ENCODE measurements at regions not wholly inside any gene's neighbourhood (a gene's known extent, or its start where the extent isn't known, plus 50 kb on each side); places are given as distances from the start of the nearest gene placed in this dataset.

- no peak overlapping the region for H3K4me3 ChIP-seq (ENCODE audit: low read depth, low read length)
Observed at GRCh38 chr2:174669336-174669735, 71.7 kb upstream of the WIPF1 start.

DNA sequence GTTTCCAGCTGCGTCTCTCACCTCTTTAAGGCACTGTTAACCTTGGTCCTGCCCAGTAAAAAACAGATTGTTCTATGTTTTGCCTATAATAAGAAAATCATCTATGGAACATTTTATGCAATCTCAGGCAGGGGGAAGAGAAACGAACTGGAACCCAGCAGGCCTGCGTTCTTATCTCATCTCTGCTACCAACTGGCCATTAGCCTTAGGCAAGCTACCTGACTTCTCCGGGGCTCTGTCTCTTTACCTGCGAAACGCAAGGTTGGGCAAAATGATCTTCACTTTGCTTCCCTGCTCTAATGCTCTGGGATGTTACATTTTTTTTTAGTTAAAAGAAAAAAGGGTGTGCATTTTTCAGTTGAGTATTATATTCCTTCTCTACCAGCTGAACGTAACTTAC, 70.5 kb upstream of the WIPF1 start:
- no peak overlapping the region for H3K4me3 ChIP-seq (ENCODE audit: low read depth, low read length)

GRCh38 chr2:174667250-174667860, 69.8 kb upstream of the WIPF1 start:
- H3K4me3 ChIP-seq (ENCODE audit: low read depth, low read length) = no peak overlapping the region

DNA sequence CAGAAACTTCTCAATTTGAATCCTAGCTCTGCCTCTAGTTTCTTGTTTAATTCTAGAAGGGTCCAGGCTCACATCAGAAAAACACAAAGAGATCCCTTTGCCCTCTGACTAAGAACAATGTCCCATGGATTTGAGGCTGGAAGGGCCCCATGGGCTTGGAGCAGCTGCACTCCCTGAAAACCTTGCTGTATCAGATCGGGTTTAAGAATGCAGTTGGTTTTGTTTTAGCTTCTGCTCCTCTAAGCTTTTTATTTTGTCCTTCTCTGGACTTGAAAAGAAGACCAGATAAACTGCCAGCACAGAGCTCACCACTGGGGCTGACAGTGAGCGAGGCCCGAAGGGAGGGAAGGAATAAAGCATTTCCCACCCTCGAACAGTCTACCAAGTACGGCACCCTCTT, 69.2 kb upstream of the WIPF1 start:
- H3K4me3 ChIP-seq (ENCODE audit: low read depth, low read length) = no peak overlapping the region

- no peak overlapping the region for H3K4me3 ChIP-seq (ENCODE audit: low read depth, low read length)
Observed at GRCh38 chr2:174666312-174666711, 68.7 kb upstream of the WIPF1 start.

GRCh38 chr2:174664084-174664759, 66.6 kb upstream of the WIPF1 start:
- H3K4me3 ChIP-seq (ENCODE audit: low read depth, low read length) = no peak overlapping the region

GRCh38 chr2:174663550-174663949, 65.9 kb upstream of the WIPF1 start:
- H3K4me3 ChIP-seq (ENCODE audit: low read depth, low read length) = no peak overlapping the region

GRCh38 chr2:174662859-174663258, 65.3 kb upstream of the WIPF1 start:
- H3K4me3 ChIP-seq (ENCODE audit: low read depth, low read length) = no peak overlapping the region

DNA sequence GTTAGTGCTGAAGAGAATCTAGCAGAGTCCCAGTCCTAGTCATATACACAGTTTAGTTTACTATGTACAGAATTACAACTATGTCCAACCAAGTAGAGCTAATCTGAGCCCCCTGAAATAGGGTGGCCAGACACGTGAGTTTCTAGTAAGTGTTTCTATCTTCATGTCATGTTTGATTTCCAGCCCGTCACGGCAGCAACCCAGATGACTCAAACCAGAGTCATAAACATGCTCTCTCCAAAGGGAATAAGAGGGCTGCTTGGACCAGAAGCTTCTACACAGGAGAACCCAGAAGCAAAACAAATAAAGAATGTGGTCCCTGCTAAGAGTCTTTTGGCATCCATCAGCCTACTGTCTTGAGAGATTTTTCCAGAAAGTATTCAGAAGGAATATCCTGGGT, 64.9 kb upstream of the WIPF1 start:
- H3K4me3 ChIP-seq (ENCODE audit: low read depth, low read length) = no peak overlapping the region

DNA sequence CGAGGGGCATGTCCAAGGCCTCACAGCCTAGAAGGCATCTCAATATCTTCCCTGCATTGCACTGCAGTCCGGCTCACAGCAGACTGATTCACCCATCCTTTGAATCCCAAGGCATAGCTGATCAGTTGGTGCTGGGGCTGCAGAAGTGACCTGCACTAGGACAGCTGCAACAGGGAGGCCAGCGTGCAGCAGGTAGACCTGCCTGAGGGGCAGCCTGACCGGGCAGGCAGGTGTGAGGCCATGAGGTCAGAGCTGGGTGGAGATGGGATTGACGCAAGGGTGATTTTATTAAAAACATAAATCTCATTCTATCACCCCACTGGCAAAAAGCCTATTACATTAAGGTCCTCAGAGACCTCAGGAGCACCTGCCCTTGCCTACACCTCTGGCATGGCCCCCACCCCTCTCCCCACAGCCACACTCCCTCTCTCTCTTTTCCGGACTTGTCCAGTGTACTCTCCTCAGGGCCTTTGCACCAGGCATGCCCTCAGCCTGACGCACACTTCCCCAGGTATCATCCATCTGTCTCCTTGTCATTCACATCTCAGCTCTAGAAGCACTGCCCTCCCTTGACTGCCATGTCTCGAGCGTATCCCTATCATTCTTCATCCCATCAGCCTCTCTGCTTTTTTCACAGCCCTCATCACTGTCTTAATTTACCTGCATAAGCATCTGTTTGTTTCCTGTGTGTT, 63.5 kb upstream of the WIPF1 start:
- no peak overlapping the region for H3K4me3 ChIP-seq (ENCODE audit: low read depth, low read length)

DNA sequence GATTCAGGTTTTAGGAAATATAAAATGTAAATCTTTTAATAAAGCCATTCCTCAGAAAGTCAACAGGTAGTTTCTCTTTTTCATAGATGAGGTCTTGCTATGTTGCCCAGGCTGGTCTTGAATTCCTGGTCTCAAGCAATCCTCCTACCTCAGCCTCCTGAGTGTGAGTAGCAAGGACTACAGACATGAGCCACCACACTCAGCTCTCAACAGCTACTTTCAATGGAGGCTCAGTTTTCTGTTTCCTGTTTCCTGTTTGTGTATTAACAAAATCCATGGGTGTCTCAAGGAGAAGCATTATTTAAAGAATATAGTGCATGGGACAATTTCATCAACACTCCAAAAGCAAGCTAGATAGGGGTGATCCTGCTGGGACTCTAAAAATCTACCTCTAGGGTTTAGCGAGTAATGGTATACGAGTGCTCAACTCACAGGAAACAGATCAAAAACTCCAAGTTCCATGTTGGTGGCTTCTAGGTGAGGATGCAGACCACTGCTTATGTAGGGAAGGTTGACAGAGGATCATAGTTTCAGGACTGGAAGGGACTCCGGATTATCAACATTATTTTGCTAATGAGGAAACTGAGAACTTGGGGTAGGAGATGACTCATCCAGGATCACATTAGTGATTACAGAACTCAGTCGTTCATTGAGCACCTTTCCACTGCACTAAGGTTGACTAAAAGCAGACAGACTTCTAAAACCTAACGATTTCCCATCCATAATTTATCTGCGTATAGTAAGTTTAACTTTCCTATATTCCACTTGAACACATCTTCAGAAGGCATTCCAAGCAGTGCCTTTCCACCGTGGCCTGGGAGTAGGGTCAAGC, 61.7 kb upstream of the WIPF1 start:
- no peak overlapping the region for H3K4me3 ChIP-seq (ENCODE audit: low read depth, low read length)

- no peak overlapping the region for H3K4me3 ChIP-seq (ENCODE audit: low read depth, low read length)
Observed at GRCh38 chr2:174656676-174657176, 59.1 kb upstream of the WIPF1 start.

- H3K4me3 ChIP-seq (ENCODE audit: low read depth, low read length) = no peak overlapping the region
Observed at GRCh38 chr2:174656035-174656434, 58.4 kb upstream of the WIPF1 start.

GRCh38 chr2:174654419-174654941, 56.9 kb upstream of the WIPF1 start:
- H3K4me3 ChIP-seq (ENCODE audit: low read depth, low read length) = no peak overlapping the region

DNA sequence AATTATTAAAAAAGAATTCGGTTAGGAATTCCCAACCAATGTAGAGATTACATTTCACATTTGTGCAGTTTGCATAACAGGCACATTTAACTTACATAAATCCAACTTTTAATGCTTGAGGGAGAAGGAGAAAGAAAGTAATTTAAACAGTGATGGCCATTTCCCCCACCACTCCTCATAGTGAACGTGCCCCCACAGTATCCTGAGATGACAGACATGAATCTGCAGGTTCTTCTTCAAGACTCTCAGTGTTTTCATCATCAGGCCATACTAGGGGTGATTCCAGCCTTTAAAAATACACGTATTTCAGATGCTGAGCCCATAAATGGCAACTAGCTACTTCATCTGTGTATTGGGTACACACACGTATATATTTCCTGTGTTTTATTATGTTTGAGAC, 51.3 kb upstream of the WIPF1 start:
- no peak overlapping the region for H3K4me3 ChIP-seq (ENCODE audit: low read depth, low read length)

Data from iPS-11a (cell line).